IMR-90 (cell line): ENCODE measurements at regions not wholly inside any gene's neighbourhood (a gene's known extent, or its start where the extent isn't known, plus 50 kb on each side); places are given as distances from the start of the nearest gene placed in this dataset.

Source experiments
- ATAC-seq: fragments of 200-7000 bp; cut with Tn5 transposase; 2 replicates; pipeline ENCODE4 v1.9.1; 2020; ENCODE audit warnings: low read depth, mild to moderate bottlenecking, moderate library complexity
- BruUV-seq: library from RNA; stranded (reverse); fragments of 400-500 nt; replicated peaks from 2 replicates; lab custom pipeline; 2021; lab: Mats Ljungman, UMichigan
- CTCF ChIA-PET: fragments of 300-600 bp; formaldehyde crosslinking; extraction: SDS; loops from one replicate; lab custom pipeline; 2021; ENCODE audit warnings: antibody characterized with exemption; lab: Yijun Ruan, JAX
- POLR2A ChIA-PET: fragments of 300-600 bp; sonication (Branson Sonifier 250); formaldehyde crosslinking; loops from one replicate; lab custom pipeline; 2022; ENCODE audit warnings: antibody characterized with exemption; ENCODE audit not compliant: unreplicated experiment; lab: Charles Lee
- DNase-seq: peaks from one replicate; pipeline ENCODE4 v3.0.0; 2013
- H2AFZ ChIP-seq: replicated peaks from 2 replicates; pipeline ENCODE3; 2013; ENCODE audit warnings: low read length, mild to moderate bottlenecking; ENCODE audit not compliant: poor library complexity
- H2AK5ac ChIP-seq: 2 replicates; pipeline ENCODE4 v1.6.1; 2013; ENCODE audit warnings: low read depth, low read length, inconsistent platforms
- H2AK9ac ChIP-seq: replicated peaks from 2 replicates; pipeline ENCODE3; 2013; ENCODE audit warnings: mild to moderate bottlenecking, low read depth, low read length, moderate library complexity; ENCODE audit not compliant: poor library complexity
- H2BK120ac ChIP-seq: 2 replicates; pipeline ENCODE4 v1.6.1; 2013; ENCODE audit warnings: low read depth, low read length, inconsistent platforms
- H2BK15ac ChIP-seq: 3 replicates; pipeline ENCODE4 v1.6.1; 2013; ENCODE audit warnings: low read depth, low read length, inconsistent platforms
- H2BK20ac ChIP-seq: 2 replicates; pipeline ENCODE4 v1.6.1; 2013; ENCODE audit warnings: low read depth, mild to moderate bottlenecking, inconsistent platforms, low read length, moderate library complexity
- H2BK5ac ChIP-seq: 2 replicates; pipeline ENCODE4 v1.6.1; 2013; ENCODE audit warnings: mild to moderate bottlenecking, low read depth, low read length, inconsistent platforms; ENCODE audit not compliant: poor library complexity, severe bottlenecking
- H3K14ac ChIP-seq: replicated peaks from 2 replicates; pipeline ENCODE4 v1.6.1; 2013; ENCODE audit warnings: low read depth, low read length, inconsistent platforms
- H3K18ac ChIP-seq: 2 replicates; pipeline ENCODE4 v1.6.1; 2013; ENCODE audit warnings: low read depth, low read length, control low read depth
- H3K23ac ChIP-seq: 2 replicates; pipeline ENCODE4 v1.6.1; 2013; ENCODE audit warnings: low read depth, low read length, inconsistent platforms
- H3K27ac ChIP-seq: 2 replicates; pipeline ENCODE4 v1.5.1; 2013; ENCODE audit warnings: mild to moderate bottlenecking, control low read depth, low read length; ENCODE audit not compliant: insufficient read depth
- H3K27me3 ChIP-seq: 2 replicates; pipeline ENCODE4 v1.6.1; 2013; ENCODE audit warnings: low read length; ENCODE audit not compliant: control insufficient read depth, insufficient read depth
- H3K36me3 ChIP-seq: 2 replicates; pipeline ENCODE4 v1.6.1; 2013; ENCODE audit warnings: low read length, mixed read lengths; ENCODE audit not compliant: control insufficient read depth, insufficient read depth
- H3K4ac ChIP-seq: 2 replicates; pipeline ENCODE4 v1.6.1; 2013; ENCODE audit warnings: low read depth, low read length, inconsistent platforms
- H3K4me1 ChIP-seq: 2 replicates; pipeline ENCODE4 v1.6.1; 2013; ENCODE audit warnings: low read length, mixed read lengths; ENCODE audit not compliant: control insufficient read depth, insufficient read depth
- H3K4me2 ChIP-seq: 2 replicates; pipeline ENCODE4 v1.6.1; 2013; ENCODE audit warnings: low read depth, mild to moderate bottlenecking, control low read depth, low read length, moderate library complexity
- H3K4me3 ChIP-seq: 2 replicates; pipeline ENCODE4 v1.5.1; 2013; ENCODE audit warnings: low read depth, mild to moderate bottlenecking, control low read depth, low read length, moderate library complexity; ENCODE audit not compliant: insufficient read depth
- H3K56ac ChIP-seq: 2 replicates; pipeline ENCODE4 v1.6.1; 2013; ENCODE audit warnings: low read length, inconsistent platforms; ENCODE audit not compliant: insufficient read depth; ENCODE audit errors: extremely low read depth
- H3K79me1 ChIP-seq, 2 experiments: 2 replicates each; pipeline ENCODE4 v1.6.1; 2013; ENCODE audit warnings: low read length in 2 of 2, inconsistent platforms in 1 of 2, low read depth in 1 of 2
- H3K9ac ChIP-seq: 2 replicates; pipeline ENCODE4 v1.6.1; 2013; ENCODE audit warnings: low read depth, low read length, control low read depth
- H3K9me1 ChIP-seq: 2 replicates; pipeline ENCODE4 v1.6.1; 2013; ENCODE audit warnings: low read length, inconsistent platforms; ENCODE audit not compliant: insufficient read depth
- H3K9me3 ChIP-seq: 2 replicates; pipeline ENCODE4 v1.6.1; 2013; ENCODE audit warnings: low read length; ENCODE audit not compliant: control insufficient read depth, insufficient read depth
- H4K20me1 ChIP-seq: 2 replicates; pipeline ENCODE4 v1.6.1; 2013; ENCODE audit warnings: low read length, inconsistent platforms; ENCODE audit not compliant: insufficient read depth
- H4K5ac ChIP-seq: 2 replicates; pipeline ENCODE4 v1.6.1; 2013; ENCODE audit warnings: mild to moderate bottlenecking, low read depth, low read length, control low read depth
- H4K8ac ChIP-seq, 2 experiments: 2 replicates each; pipeline ENCODE4 v1.6.1; 2013; ENCODE audit warnings: low read depth in 2 of 2, low read length in 2 of 2, control low read depth in 1 of 2, inconsistent platforms in 1 of 2
- H4K91ac ChIP-seq: 2 replicates; pipeline ENCODE4 v1.6.1; 2013; ENCODE audit warnings: low read depth, low read length, inconsistent platforms; ENCODE audit not compliant: insufficient read depth
- MAFK ChIP-seq: IDR thresholded peaks from 2 replicates; pipeline ENCODE4 v1.6.1; 2012; ENCODE audit warnings: low read depth, low read length, improper control_type of control experiment
- SMC3 ChIP-seq: fragments of 150-350 bp; IDR thresholded peaks from 2 replicates; pipeline ENCODE4 v1.6.1; 2016; ENCODE audit warnings: low read depth, mild to moderate bottlenecking, antibody characterized with exemption, low read length, moderate library complexity
- WGBS, 2 experiments: methylation state at CpG; one replicate each; pipeline versions ENCODE4 v1.1.5 to v1.1.7; 2013; ENCODE audit warnings: missing lambda C conversion rate in 2 of 2; ENCODE audit not compliant: insufficient read length in 1 of 2; ENCODE audit errors: extremely low coverage in 2 of 2; 5-methylcytosine and 5-hydroxymethylcytosine counted together
- dilution Hi-C: fragments of 300-500 bp; cut with HindIII; formaldehyde crosslinking; loops from one replicate; pipeline ENCODE4 v1.14.3; 2018; ENCODE audit warnings: low sequenced_read_pairs; ENCODE audit not compliant: unreplicated experiment
- in situ Hi-C: fragments of 300-500 bp; cut with MboI; formaldehyde crosslinking; loops from 3 replicates; pipeline ENCODE4 v1.14.3; 2019; ENCODE audit warnings: low sequenced_read_pairs, inconsistent platforms, mixed read lengths
- intact Hi-C: fragments of 100-400 bp; cut with micrococcal nuclease; formaldehyde crosslinking; loops from 2 replicates; pipeline ENCODE4 v1.10.0; 2022
- TF ChIP-seq, protein P1 (sequence below): fragments of 150-350 bp; IDR thresholded peaks from 2 replicates; pipeline ENCODE4 v1.6.1; 2016; ENCODE audit warnings: low read depth, mild to moderate bottlenecking, low read length, moderate library complexity, borderline replicate concordance

DNA sequence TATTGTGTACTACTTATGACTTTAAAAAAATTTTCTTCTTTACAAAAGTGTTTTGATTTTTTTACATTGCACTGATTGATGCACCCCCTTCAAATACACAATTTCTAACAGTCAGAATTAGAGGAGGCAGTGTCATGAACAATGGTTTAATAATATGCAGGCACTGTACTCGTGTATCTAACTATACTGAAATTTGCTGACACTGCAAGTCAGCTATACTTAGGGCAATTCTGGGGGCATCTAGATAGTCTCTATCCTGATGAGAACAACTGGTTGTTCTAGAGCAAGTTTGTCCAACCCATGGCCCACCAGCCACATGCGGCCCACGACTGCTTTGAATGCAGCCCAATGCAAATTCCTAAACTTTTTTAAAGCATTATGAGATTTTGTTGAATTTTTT lies 375.6 kb downstream of the BCKDHB start:
- no peak overlapping the region for H3K23ac ChIP-seq
- ATAC-seq, result no peak
- H3K36me3 ChIP-seq, result no peaks in the 10 kb centered on the region
- dilution Hi-C loops (no loop called here), in situ Hi-C loops (no loop called here), intact Hi-C loops (no loop called here)
- H3K27me3 ChIP-seq, result no peaks in the 10 kb centered on the region
- H2BK5ac ChIP-seq, result no peak overlapping the region
- no peak overlapping the region for H3K56ac ChIP-seq
- H3K9me1 ChIP-seq, result no peaks in the 10 kb centered on the region
- H2BK15ac ChIP-seq, result no peak overlapping the region
- H4K5ac ChIP-seq, result no peak overlapping the region
- TF ChIP-seq, protein P1, sequence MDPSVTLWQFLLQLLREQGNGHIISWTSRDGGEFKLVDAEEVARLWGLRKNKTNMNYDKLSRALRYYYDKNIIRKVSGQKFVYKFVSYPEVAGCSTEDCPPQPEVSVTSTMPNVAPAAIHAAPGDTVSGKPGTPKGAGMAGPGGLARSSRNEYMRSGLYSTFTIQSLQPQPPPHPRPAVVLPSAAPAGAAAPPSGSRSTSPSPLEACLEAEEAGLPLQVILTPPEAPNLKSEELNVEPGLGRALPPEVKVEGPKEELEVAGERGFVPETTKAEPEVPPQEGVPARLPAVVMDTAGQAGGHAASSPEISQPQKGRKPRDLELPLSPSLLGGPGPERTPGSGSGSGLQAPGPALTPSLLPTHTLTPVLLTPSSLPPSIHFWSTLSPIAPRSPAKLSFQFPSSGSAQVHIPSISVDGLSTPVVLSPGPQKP, result no peak
- TF ChIP-seq MAFK (peak; percentile 97), SMC3 (no peak)
- no peak overlapping the region for H3K4ac ChIP-seq
- no peak for DNase-seq
- H2AFZ ChIP-seq, result no peak overlapping the region
- H3K9ac ChIP-seq, result no peak overlapping the region
- BruUV-seq, result no TSS peak
- no peaks in the 10 kb centered on the region for H3K9me3 ChIP-seq
- 100% methylated on average over 1 of the region's 3 CpGs; no CpG with 5 or more reads in 1 of the 2 experiments for WGBS, 2 experiments
- H2AK9ac ChIP-seq, result no peak overlapping the region
- H3K18ac ChIP-seq, result no peak overlapping the region
- H4K20me1 ChIP-seq, result no peaks in the 10 kb centered on the region
- no peak overlapping the region for H4K8ac ChIP-seq
- no peak overlapping the region for H2AK5ac ChIP-seq
- H2BK120ac ChIP-seq, result peak overlapping the region; percentile 32; the same call in 1 of the 2 replicates
- no peak overlapping the region for H2BK20ac ChIP-seq
- POLR2A ChIA-PET, result no interaction called here
- H4K91ac ChIP-seq, result no peak overlapping the region
- H3K4me1 ChIP-seq, result peaks cover 1% of the 10 kb centered on the region; the same call in 1 of the 2 replicates
- H3K27ac ChIP-seq, result no peak overlapping the region
- no peak overlapping the region for H3K4me3 ChIP-seq
- H3K4me2 ChIP-seq, result no peak overlapping the region
- no peaks in the 10 kb centered on the region for H3K79me1 ChIP-seq
- no peak overlapping the region for H3K14ac ChIP-seq
- CTCF ChIA-PET, result interaction anchor here (0.6 kb wide), 1 partner anchor 257 kb away, joined by 3 read pairs; no protein-coding TSS in a partner anchor
